ENCODE measurements at regions not wholly inside any gene's neighbourhood (a gene's known extent, or its start where the extent isn't known, plus 50 kb on each side); places are given as distances from the start of the nearest gene placed in this dataset.

DNA sequence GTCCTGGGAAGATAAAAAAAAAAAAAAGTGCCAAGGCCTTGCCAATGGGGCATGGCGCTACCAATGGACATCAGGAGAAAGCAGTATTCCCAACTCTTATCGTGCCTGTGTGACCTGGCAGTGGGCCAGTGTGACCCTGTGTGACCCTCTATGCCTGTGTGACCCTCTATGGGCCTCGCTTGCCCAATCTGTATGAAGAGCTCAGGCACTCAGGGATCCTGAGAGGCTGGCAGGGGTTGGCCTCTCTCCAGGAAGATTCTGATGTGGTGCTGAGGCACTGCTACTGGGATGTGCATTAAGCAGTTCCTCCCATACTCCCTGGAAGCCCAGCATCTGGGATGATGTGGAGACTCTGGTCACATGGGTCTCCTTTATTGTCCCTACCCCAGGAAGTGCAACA, 179.2 kb downstream of the MACROH2A1 start:
- no peaks in the 10 kb centered on the region for H3K27me3 ChIP-seq
- H3K4me1 ChIP-seq, result peaks cover 25 to 64% (median 26%) of the 10 kb centered on the region in 3 donors
- no peak overlapping the region for H3K4me3 ChIP-seq
- no peaks in the 10 kb centered on the region for H3K36me3 ChIP-seq
- H3K27ac ChIP-seq, result peak overlapping the region in 2 of 4 donors; percentile 91 to 93
- intact Hi-C loops (cut with DNase I), result loop anchor here (10.0 kb wide), 1 partner anchor 105 kb away; no protein-coding TSS in a partner anchor
- DNase-seq, result no peak
- no peak for TF ChIP-seq POLR2A (IDR thresholded peaks at IDR 0.05)
- TF ChIP-seq, protein P1, sequence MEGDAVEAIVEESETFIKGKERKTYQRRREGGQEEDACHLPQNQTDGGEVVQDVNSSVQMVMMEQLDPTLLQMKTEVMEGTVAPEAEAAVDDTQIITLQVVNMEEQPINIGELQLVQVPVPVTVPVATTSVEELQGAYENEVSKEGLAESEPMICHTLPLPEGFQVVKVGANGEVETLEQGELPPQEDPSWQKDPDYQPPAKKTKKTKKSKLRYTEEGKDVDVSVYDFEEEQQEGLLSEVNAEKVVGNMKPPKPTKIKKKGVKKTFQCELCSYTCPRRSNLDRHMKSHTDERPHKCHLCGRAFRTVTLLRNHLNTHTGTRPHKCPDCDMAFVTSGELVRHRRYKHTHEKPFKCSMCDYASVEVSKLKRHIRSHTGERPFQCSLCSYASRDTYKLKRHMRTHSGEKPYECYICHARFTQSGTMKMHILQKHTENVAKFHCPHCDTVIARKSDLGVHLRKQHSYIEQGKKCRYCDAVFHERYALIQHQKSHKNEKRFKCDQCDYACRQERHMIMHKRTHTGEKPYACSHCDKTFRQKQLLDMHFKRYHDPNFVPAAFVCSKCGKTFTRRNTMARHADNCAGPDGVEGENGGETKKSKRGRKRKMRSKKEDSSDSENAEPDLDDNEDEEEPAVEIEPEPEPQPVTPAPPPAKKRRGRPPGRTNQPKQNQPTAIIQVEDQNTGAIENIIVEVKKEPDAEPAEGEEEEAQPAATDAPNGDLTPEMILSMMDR (IDR thresholded peaks at IDR 0.05), result no peak
- no peaks in the 10 kb centered on the region for H3K9me3 ChIP-seq
- WGBS, 2 donors, result 70 to 93% methylated on average over 2 to 3 of the region's 3 CpGs

DNA sequence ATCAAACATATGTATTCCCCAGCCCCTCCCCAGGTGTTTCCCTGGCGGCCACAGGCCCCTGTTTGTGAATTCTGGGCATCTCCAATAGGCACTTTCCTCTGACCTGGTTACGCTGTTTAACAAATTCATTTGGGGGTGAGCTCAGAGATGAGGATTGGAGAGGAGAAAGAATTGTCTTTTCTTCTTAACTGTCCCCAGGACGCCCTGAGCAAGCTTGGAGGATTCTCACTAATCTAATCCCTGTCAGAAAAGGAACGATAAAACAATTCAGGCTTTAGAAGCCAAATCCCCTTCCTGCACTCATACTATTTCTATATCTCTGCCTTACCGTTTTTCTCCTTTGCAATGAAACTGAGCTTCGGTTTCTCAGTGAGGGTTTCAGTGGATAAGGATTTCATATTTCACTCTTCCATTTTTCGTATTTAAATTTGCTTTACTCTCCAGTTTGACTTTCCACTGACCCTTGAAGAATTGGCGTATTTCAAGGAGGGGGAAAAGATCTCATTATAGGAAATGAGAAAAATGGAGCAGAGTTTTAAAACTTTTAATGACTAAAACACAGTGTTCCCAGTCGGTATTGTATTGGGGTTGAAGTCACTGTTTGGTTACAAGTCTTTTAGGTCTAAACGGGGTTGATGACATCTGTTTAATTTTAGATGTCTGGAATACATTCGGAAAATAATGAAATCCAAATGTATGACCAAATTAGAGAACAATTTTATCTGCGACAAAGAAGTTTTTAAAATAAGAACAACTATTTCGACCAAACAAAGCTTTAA, 180.1 kb downstream of the MACROH2A1 start:
- peaks cover 21 to 55% (median 22%) of the 10 kb centered on the region in 3 donors for H3K4me1 ChIP-seq
- no peaks in the 10 kb centered on the region for H3K36me3 ChIP-seq
- TF ChIP-seq POLR2A (IDR thresholded peaks at IDR 0.05), result no peak
- intact Hi-C loops (cut with DNase I), result loop anchor here (10.0 kb wide), 1 partner anchor 106 kb away; no protein-coding TSS in a partner anchor
- 75 to 82% methylated on average over 13 of the region's 13 CpGs for WGBS, 2 donors
- DNase-seq, result no peak
- H3K4me3 ChIP-seq, result no peak overlapping the region
- peak overlapping the region in 2 of 4 donors; percentile 26 to 28 for H3K27ac ChIP-seq
- H3K9me3 ChIP-seq, result no peaks in the 10 kb centered on the region
- no peaks in the 10 kb centered on the region for H3K27me3 ChIP-seq

DNA sequence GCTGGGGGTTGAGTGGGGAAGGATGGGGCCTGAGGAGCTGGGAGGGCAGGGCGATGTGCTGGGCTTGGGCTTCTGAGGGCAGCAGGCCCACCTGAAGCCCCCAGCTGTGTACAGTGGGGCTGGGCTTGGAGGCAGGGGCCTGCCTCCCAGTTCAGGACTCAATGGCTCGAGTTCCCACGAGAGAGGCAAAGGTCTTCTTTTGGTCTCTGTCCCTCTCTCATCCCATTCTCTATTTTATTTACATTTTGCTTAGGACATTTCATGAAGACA, 180.6 kb downstream of the MACROH2A1 start:
- no peak overlapping the region for H3K4me3 ChIP-seq
- no peak for TF ChIP-seq POLR2A (IDR thresholded peaks at IDR 0.05)
- TF ChIP-seq, protein P1 (IDR thresholded peaks at IDR 0.05), result no peak
- 75 to 100% methylated on average over 2 to 3 of the region's 3 CpGs for WGBS, 2 donors
- no peaks in the 10 kb centered on the region for H3K36me3 ChIP-seq
- no peak for DNase-seq
- intact Hi-C loops (cut with DNase I), result loop anchor here (10.0 kb wide), 1 partner anchor 106 kb away; no protein-coding TSS in a partner anchor
- no peaks in the 10 kb centered on the region for H3K9me3 ChIP-seq
- H3K4me1 ChIP-seq, result peaks cover 16 to 50% (median 17%) of the 10 kb centered on the region in 3 donors
- peak overlapping the region in 1 of 4 donors; percentile 26 for H3K27ac ChIP-seq
- H3K27me3 ChIP-seq, result no peaks in the 10 kb centered on the region

DNA sequence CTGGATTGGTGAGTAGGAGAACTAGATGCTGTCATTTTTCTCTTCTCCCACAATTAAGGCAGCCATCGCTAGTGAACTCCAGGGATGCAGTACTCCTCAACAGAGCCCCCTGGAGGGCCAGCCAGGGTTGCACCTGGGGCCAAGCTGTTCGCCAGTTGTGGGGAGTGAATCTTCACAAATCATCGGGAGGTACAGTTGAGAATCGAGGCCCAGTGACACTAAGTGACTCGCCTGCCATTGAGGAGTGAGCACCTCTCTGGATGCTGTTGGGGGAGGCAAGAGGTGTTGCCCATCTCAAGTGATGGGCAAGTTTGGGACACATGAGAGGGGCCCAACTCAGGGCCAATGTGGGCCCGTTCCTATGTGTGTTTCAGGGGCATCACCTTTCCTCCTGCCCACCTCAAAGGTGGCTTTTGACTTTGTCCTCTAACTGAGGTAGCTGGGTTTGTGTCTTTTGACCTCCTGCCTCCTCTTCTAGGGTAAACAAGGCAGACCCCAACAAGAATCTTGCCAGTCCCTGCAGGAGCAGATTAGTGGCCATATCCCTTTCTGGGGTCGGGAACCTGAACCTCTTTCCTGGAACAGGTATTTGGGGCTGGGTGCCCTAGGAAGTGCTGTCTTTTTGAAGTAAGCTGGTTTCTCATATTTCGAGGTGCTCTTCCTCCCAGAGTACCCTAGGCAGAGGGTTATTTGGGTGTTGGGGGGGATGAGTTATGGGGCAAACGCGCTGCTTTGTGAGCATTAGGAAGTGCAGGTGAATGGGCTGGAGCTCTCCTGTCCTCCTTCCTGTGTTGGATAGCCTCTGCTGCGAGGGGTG, 181.2 kb downstream of the MACROH2A1 start:
- Histone ChIP-seq H3K27ac (peak overlapping the region in 1 of 4 donors; percentile 26), H3K36me3 (no peaks in the 10 kb centered on the region), H3K27me3 (no peaks in the 10 kb centered on the region), H3K4me3 (no peak overlapping the region), H3K9me3 (no peaks in the 10 kb centered on the region), H3K4me1 (peaks cover 11 to 46% (median 14%) of the 10 kb centered on the region in 3 donors)
- WGBS, 2 donors, result 95 to 100% methylated on average over 2 to 7 of the region's 11 CpGs
- no peak for TF ChIP-seq POLR2A (IDR thresholded peaks at IDR 0.05)
- TF ChIP-seq, protein P1 (IDR thresholded peaks at IDR 0.05), result no peak
- intact Hi-C loops (cut with DNase I), result loop anchor here (10.0 kb wide), 1 partner anchor 107 kb away; no protein-coding TSS in a partner anchor
- DNase-seq, result no peak

DNA sequence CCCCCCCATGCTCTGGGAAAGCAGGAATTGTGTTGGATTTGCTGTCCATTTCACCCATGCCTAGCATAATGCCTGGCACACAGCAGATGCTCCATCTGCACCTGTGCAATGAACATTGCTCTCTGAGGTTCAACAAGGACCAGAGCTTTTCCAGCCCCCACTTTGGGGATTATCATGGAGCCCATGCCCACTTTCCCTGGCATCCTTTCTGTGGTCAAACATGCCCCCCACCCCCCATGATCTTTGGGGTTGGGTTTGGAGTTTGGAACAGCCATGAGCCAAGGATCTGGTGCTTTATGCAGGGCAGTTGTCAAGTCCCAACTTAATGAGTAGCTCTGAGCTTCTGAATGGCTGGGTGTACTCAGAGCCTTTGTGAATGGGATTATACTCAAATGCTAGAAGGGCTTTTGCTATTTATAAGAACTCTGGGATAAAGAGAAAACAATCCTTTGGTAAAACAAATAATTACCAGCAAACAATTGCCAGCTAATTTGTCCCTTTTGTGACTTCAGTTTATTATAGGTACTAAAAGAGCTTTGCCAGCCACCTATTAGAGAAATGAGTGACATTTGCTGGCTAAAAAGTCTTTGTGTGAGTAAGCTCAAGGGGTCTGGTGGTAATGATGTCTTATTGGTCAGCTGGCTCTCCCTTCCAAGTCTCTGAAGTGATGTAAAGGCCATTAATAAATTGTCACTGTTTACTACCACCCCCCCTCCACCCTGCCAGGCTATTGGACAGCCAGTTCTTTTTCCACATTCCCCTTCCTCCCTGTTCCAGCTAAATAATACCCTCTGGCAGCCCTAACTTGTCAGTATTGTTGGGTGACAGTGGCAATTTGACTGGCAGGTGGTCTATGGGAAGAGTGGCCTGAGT, 182.3 kb downstream of the MACROH2A1 start:
- intact Hi-C loops (cut with DNase I), result loop anchor here (10.0 kb wide), 1 partner anchor 108 kb away; no protein-coding TSS in a partner anchor
- Histone ChIP-seq H3K27ac (no peak overlapping the region), H3K4me1 (peaks cover 8 to 46% (median 17%) of the 10 kb centered on the region in 3 donors), H3K9me3 (no peaks in the 10 kb centered on the region), H3K27me3 (no peaks in the 10 kb centered on the region), H3K4me3 (no peak overlapping the region), H3K36me3 (no peaks in the 10 kb centered on the region)
- TF ChIP-seq, protein P1 (IDR thresholded peaks at IDR 0.05), result no peak
- no peak for TF ChIP-seq POLR2A (IDR thresholded peaks at IDR 0.05)
- DNase-seq, result no peak

Measured in esophagus squamous epithelium (tissue), 5 donors.